ENCODE measurements at regions not wholly inside any gene's neighbourhood (a gene's known extent, or its start where the extent isn't known, plus 50 kb on each side); places are given as distances from the start of the nearest gene placed in this dataset.

DNA sequence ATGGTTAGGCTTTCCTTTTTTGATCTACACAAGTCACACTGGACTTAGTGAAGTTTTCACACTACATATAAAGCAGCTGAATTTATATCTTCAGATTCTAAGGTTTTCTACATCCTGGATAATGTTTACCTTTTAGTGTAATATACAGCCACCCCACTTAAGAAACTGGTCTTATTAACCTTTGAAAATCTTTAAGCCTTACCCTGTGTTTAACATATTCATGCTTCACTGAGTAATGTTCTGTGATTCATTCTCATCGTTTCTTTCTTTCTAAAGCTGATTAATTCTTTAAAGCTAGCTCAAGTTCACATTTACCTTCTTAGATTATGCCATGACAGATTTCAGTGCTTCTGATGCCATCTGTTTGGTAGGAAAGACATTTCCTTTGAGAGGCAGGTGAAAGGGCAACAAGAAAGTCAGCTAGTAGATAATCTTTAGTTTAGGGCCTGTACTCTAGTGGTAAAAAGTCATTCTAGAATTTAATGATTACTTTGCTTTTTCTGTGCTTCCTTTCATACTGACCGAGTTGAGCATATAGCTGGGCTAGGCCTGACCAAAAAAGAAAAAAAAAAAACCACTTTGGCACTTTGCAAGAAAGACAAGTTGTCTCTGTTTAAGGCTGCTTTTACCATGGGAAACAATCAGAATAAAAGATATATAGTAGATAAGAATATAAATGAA lies 690.9 kb upstream of the FBXO33 start:
- TF ChIP-seq CTCF (IDR thresholded peaks at IDR 0.05) = no peak
- H3K4me1 ChIP-seq = no peaks in the 10 kb centered on the region
- no peak overlapping the region for H3K27ac ChIP-seq
- WGBS, 3 donors = 45 to 59% (median 46%) methylated on average over 2 of the region's 2 CpGs
- H3K4me3 ChIP-seq = no peak overlapping the region
- DNase-seq (no peak), ATAC-seq (no peak)
- H3K36me3 ChIP-seq (ENCODE audit: insufficient read depth in 1 of 2, low read depth in 1 of 2) = no peaks in the 10 kb centered on the region
- no peaks in the 10 kb centered on the region for H3K9me3 ChIP-seq
- intact Hi-C loops (cut with DNase I) = no loop called here
- no peaks in the 10 kb centered on the region for H3K27me3 ChIP-seq (ENCODE audit: insufficient read depth in 3 of 3, low read length in 2 of 3)

- Histone ChIP-seq H3K4me1 (no peaks in the 10 kb centered on the region), H3K27ac (no peak overlapping the region), H3K4me3 (no peak overlapping the region), H3K27me3 (ENCODE audit: insufficient read depth in 3 of 3, low read length in 2 of 3) (no peaks in the 10 kb centered on the region), H3K9me3 (no peaks in the 10 kb centered on the region), H3K36me3 (ENCODE audit: insufficient read depth in 1 of 2, low read depth in 1 of 2) (no peaks in the 10 kb centered on the region)
- no peak for TF ChIP-seq CTCF (IDR thresholded peaks at IDR 0.05)
- WGBS, 3 donors = 37 to 58% (median 38%) methylated on average over 2 of the region's 2 CpGs
- intact Hi-C loops (cut with DNase I) = no loop called here
- DNase-seq (no peak), ATAC-seq (no peak)
Observed at GRCh38 chr14:40119765-40120164, 687.5 kb upstream of the FBXO33 start.

GRCh38 chr14:40119321-40119720 lies 687.1 kb upstream of the FBXO33 start:
- Histone ChIP-seq H3K27me3 (ENCODE audit: insufficient read depth in 3 of 3, low read length in 2 of 3) (no peaks in the 10 kb centered on the region), H3K4me3 (no peak overlapping the region), H3K27ac (no peak overlapping the region), H3K9me3 (no peaks in the 10 kb centered on the region), H3K4me1 (no peaks in the 10 kb centered on the region), H3K36me3 (ENCODE audit: insufficient read depth in 1 of 2, low read depth in 1 of 2) (no peaks in the 10 kb centered on the region)
- ATAC-seq (no peak), DNase-seq (no peak)
- intact Hi-C loops (cut with DNase I) = no loop called here
- WGBS, 3 donors = 48 to 69% (median 54%) methylated on average over 4 of the region's 4 CpGs
- no peak for TF ChIP-seq CTCF (IDR thresholded peaks at IDR 0.05)

GRCh38 chr14:40115583-40115982 lies 683.4 kb upstream of the FBXO33 start:
- no peak overlapping the region for H3K4me3 ChIP-seq
- no peaks in the 10 kb centered on the region for H3K4me1 ChIP-seq
- H3K27me3 ChIP-seq (ENCODE audit: insufficient read depth in 3 of 3, low read length in 2 of 3) = no peaks in the 10 kb centered on the region
- WGBS, 3 donors = 80 to 89% (median 89%) methylated on average over 1 of the region's 1 CpG
- TF ChIP-seq CTCF (IDR thresholded peaks at IDR 0.05) = no peak
- ATAC-seq = no peak
- H3K9me3 ChIP-seq = no peaks in the 10 kb centered on the region
- H3K27ac ChIP-seq = no peak overlapping the region
- H3K36me3 ChIP-seq (ENCODE audit: insufficient read depth in 1 of 2, low read depth in 1 of 2) = no peaks in the 10 kb centered on the region
- no peak for DNase-seq
- intact Hi-C loops (cut with DNase I) = no loop called here

GRCh38 chr14:40113671-40114070 lies 681.4 kb upstream of the FBXO33 start:
- no peaks in the 10 kb centered on the region for H3K36me3 ChIP-seq (ENCODE audit: insufficient read depth in 1 of 2, low read depth in 1 of 2)
- no peak for TF ChIP-seq CTCF (IDR thresholded peaks at IDR 0.05)
- DNase-seq (no peak), ATAC-seq (no peak)
- no peaks in the 10 kb centered on the region for H3K27me3 ChIP-seq (ENCODE audit: insufficient read depth in 3 of 3, low read length in 2 of 3)
- no peak overlapping the region for H3K4me3 ChIP-seq
- no peaks in the 10 kb centered on the region for H3K9me3 ChIP-seq
- no peaks in the 10 kb centered on the region for H3K4me1 ChIP-seq
- intact Hi-C loops (cut with DNase I) = no loop called here
- H3K27ac ChIP-seq = no peak overlapping the region
